T-cell (primary cell): ENCODE measurements at regions not wholly inside any gene's neighbourhood (a gene's known extent, or its start where the extent isn't known, plus 50 kb on each side); places are given as distances from the start of the nearest gene placed in this dataset.

Experiments used
- ATAC-seq, 4 experiments: fragments of 200-7000 bp in 3 of 4; fragments of 150-1000 bp in 1 of 4; cut with Tn5 transposase; replicated peaks in 1 of 4; 1 replicate in 3 of 4; 2 replicates in 1 of 4; pipeline ENCODE4 v1.10.0; 2021; ENCODE audit warnings: moderate library complexity in 3 of 4, mild to moderate bottlenecking in 2 of 4, moderate number of reproducible peaks in 1 of 4
- CTCF ChIA-PET, 2 donors: fragments of 300-600 bp; sonication (Branson Sonifier 250); formaldehyde crosslinking; loops; one replicate each; lab custom pipeline; 2022; ENCODE audit warnings: antibody characterized with exemption in 2 of 2; lab: Charles Lee
- POLR2A ChIA-PET, 2 donors: fragments of 300-600 bp; sonication (Branson Sonifier 250); formaldehyde crosslinking; loops; one replicate each; lab custom pipeline; 2022; ENCODE audit warnings: antibody characterized with exemption in 2 of 2; lab: Charles Lee
- DNase-seq, 35 experiments: peaks; one replicate each; pipeline versions ENCODE4 v3.0.0 to v3.0.0-alpha.2; 2013 to 2023
- H3K27ac ChIP-seq: one replicate; pipeline ENCODE4 v1.5.1; 2013; ENCODE audit warnings: low read length
- H3K27me3 ChIP-seq, 2 experiments: replicated peaks in 1 of 2; 1 replicate in 1 of 2; 2 replicates in 1 of 2; pipeline versions ENCODE4 v1.6.1 to v1.7.0; 2013; ENCODE audit warnings: low read length in 1 of 2, mixed read lengths in 1 of 2; ENCODE audit not compliant: control insufficient read depth in 2 of 2, insufficient read depth in 2 of 2; ENCODE audit errors: extremely low read depth in 1 of 2
- H3K36me3 ChIP-seq, 2 donors: 1 replicate in 1 of 2; 2 replicates in 1 of 2; pipeline versions ENCODE4 v1.6.1 to v1.7.0; 2013; ENCODE audit warnings: low read length in 1 of 2; ENCODE audit not compliant: control insufficient read depth in 2 of 2, insufficient read depth in 1 of 2; ENCODE audit errors: extremely low read depth in 1 of 2
- H3K4me1 ChIP-seq, 2 experiments: 1 replicate in 1 of 2; 2 replicates in 1 of 2; pipeline versions ENCODE4 v1.6.1 to v1.7.0; 2013; ENCODE audit warnings: low read length in 2 of 2, mixed read lengths in 1 of 2; ENCODE audit not compliant: insufficient read depth in 2 of 2, control insufficient read depth in 1 of 2; ENCODE audit errors: extremely low read depth in 1 of 2
- H3K4me3 ChIP-seq, 2 donors: 1 replicate in 1 of 2; 2 replicates in 1 of 2; pipeline versions ENCODE4 v1.5.1 to v1.7.0; 2013; ENCODE audit warnings: mild to moderate bottlenecking in 2 of 2, low read length in 1 of 2, moderate library complexity in 1 of 2; ENCODE audit not compliant: control insufficient read depth in 1 of 2; ENCODE audit errors: extremely low read depth in 1 of 2
- H3K9me3 ChIP-seq: 2 replicates; pipeline ENCODE4 v1.7.0; 2013
- H3K27ac Mint-ChIP-seq, 2 donors: one replicate each; pipeline ENCODE4 v1.8.0; 2020 to 2021; ENCODE audit warnings: mild to moderate bottlenecking in 2 of 2, mixed read lengths in 2 of 2
- H3K27me3 Mint-ChIP-seq, 2 donors: one replicate each; pipeline ENCODE4 v1.8.0; 2021 to 2022; ENCODE audit warnings: mixed read lengths in 2 of 2
- H3K36me3 Mint-ChIP-seq: one replicate; pipeline ENCODE4 v1.8.0; 2021; ENCODE audit warnings: mixed read lengths
- H3K4me1 Mint-ChIP-seq, 3 donors: one replicate each; pipeline ENCODE4 v1.8.0; 2020 to 2022; ENCODE audit warnings: mixed read lengths in 3 of 3, mild to moderate bottlenecking in 1 of 3
- H3K4me3 Mint-ChIP-seq, 3 donors: one replicate each; pipeline ENCODE4 v1.8.0; 2020 to 2022; ENCODE audit warnings: mild to moderate bottlenecking in 3 of 3, mixed read lengths in 3 of 3, moderate library complexity in 3 of 3
- H3K9me3 Mint-ChIP-seq, 3 donors: one replicate each; pipeline ENCODE4 v1.8.0; 2020 to 2022; ENCODE audit warnings: mixed read lengths in 3 of 3

DNA sequence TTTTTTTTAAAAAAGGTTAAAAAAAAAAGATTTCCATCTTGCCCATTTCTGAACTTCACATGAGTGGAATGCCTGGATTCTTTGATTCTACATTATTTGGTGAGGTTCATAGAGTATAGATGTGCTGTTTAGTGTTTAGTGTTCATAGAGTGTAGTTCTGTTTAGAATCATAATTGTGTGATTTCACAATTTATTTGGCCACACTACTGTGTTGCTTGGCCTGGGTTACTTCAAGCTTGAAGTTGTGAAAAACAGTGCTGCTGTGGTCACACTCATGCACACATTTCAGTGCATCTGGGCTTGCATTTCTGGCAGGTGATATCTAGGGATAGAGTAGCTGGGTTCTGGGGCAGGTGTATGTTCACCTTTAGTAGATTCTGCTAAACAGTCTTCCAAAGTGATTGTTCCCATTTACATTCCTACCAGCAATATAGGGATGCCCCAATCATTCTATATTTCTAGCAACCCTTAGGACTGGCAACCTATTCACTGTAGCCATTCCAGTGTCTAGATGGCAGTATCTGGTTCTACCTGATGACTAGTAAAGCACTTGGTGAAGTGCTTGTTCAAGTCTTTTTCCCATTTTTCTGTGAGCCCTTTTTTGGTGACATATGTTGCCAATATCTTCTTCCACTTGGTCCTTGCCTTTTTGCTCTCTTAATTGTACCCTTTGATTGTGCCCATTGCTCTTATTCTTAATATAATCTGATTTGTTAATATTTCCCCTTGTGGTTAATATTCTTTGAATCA is 50.6 kb upstream of the RBFOX3 start:
- Mint-ChIP-seq H3K9me3 (peaks cover 5 to 11% (median 8%) of the 10 kb centered on the region in 3 donors), H3K4me3 (no peak overlapping the region), H3K36me3 (no peaks in the 10 kb centered on the region), H3K4me1 (peaks cover 0 to 15% (median 5%) of the 10 kb centered on the region in 3 donors), H3K27ac (no peak overlapping the region), H3K27me3 (peaks cover 61 to 78% of the 10 kb centered on the region in 2 donors)
- ATAC-seq (no peak), DNase-seq (no peak)
- H3K9me3 ChIP-seq = no peaks in the 10 kb centered on the region
- no peaks in the 10 kb centered on the region for H3K36me3 ChIP-seq
- peaks cover 0 to 55% of the 10 kb centered on the region in 2 experiments for H3K27me3 ChIP-seq
- ChIA-PET POLR2A (no interaction called here), CTCF (no interaction called here)
- no peak overlapping the region for H3K27ac ChIP-seq
- no peaks in the 10 kb centered on the region for H3K4me1 ChIP-seq
- no peak overlapping the region for H3K4me3 ChIP-seq
